ENCODE measurements at regions not wholly inside any gene's neighbourhood (a gene's known extent, or its start where the extent isn't known, plus 50 kb on each side); places are given as distances from the start of the nearest gene placed in this dataset.

DNA sequence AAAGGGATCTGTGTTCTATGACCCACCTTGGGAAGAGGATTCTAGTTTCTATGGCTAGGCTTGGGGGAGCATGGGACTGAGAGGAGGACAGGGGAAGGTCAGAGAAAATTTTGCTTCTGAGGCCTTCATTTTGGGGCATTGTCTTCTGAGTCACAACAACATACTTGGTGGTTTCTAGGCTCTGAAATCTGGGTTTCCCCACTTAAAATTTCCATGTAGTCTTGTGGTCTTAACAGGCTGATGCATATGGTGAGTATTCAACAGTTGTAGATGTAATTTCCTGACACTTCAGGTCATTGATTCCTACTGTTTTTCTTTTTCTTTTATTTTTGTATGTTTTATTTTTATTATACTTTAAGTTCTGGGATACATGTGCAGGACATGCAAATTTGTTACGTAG, 88.5 kb downstream of the ANKRD7 start:
- DNase-seq (ENCODE audit: low read depth) = no peak
- no peak overlapping the region for H3K4me3 ChIP-seq (ENCODE audit: low read length)
- TF ChIP-seq, protein P1, sequence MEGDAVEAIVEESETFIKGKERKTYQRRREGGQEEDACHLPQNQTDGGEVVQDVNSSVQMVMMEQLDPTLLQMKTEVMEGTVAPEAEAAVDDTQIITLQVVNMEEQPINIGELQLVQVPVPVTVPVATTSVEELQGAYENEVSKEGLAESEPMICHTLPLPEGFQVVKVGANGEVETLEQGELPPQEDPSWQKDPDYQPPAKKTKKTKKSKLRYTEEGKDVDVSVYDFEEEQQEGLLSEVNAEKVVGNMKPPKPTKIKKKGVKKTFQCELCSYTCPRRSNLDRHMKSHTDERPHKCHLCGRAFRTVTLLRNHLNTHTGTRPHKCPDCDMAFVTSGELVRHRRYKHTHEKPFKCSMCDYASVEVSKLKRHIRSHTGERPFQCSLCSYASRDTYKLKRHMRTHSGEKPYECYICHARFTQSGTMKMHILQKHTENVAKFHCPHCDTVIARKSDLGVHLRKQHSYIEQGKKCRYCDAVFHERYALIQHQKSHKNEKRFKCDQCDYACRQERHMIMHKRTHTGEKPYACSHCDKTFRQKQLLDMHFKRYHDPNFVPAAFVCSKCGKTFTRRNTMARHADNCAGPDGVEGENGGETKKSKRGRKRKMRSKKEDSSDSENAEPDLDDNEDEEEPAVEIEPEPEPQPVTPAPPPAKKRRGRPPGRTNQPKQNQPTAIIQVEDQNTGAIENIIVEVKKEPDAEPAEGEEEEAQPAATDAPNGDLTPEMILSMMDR (conservative IDR thresholded peaks at IDR 0.05; ENCODE audit: low read depth, low read length) = no peak

DNA sequence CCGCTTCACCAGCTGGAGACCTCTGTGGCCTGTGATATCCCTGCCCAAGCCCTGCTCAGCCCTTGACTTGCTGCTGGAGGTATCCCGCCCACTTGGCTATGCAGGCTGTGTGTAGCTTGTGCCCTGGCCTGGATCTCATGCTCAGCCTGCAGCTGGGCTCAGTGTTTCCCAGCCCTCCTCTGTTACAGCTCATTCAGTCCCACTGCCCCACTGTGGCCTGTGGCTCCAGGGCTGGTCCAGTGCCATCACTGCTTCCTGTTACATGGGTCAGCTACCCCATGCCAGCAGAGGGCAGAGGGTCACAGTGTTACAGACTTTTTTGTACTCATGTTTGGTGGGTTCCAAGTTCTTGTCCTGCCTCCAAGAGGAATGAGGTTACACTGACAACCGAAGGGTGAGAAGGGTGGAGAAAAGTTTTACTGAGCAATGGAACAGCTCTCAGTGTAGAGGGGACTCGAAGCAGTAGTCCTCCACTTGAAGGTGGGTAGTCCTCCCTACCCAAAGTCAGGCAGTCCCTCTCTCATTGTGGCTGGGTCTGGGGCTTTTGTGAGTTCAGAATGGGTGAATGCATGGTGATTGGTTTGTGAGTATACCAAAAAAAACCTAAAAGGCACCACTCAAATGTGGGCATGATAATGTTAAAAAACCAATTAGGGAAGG, 100.4 kb downstream of the ANKRD7 start:
- no peak for DNase-seq (ENCODE audit: low read depth)
- TF ChIP-seq, protein P1 (conservative IDR thresholded peaks at IDR 0.05; ENCODE audit: low read depth, low read length) = no peak
- no peak overlapping the region for H3K4me3 ChIP-seq (ENCODE audit: low read length)

- TF ChIP-seq, protein P1 (conservative IDR thresholded peaks at IDR 0.05; ENCODE audit: low read depth, low read length) = no peak
- H3K4me3 ChIP-seq (ENCODE audit: low read length) = no peak overlapping the region
- no peak for DNase-seq (ENCODE audit: low read depth)
Observed at GRCh38 chr7:118325450-118325808, 100.9 kb downstream of the ANKRD7 start.

DNA sequence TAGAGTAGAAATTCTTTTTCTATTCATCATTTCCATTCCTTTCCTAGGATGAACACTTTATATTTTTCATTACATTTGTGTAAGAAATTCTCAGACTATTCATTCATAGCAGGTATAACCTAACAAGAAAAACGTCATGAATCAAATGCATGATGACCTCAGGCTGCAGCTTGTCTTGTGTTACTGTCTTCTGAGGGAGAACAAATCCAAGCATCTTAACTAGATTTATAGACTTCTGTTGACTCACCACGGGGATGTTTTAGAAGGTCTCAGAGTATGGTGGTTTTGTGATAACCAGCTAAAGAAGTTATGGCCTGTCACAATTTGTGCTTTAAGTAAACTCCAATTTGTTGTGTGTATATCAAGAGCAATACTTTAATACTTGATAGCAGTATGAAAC, 102.7 kb downstream of the ANKRD7 start:
- no peak for DNase-seq (ENCODE audit: low read depth)

GRCh38 chr7:118328505-118329211, 104.2 kb downstream of the ANKRD7 start:
- H3K4me3 ChIP-seq (ENCODE audit: low read length) = no peak overlapping the region
- DNase-seq (ENCODE audit: low read depth) = no peak
- TF ChIP-seq, protein P1 (conservative IDR thresholded peaks at IDR 0.05; ENCODE audit: low read depth, low read length) = no peak

More for the DNA sequence above, 102.7 kb downstream of the ANKRD7 start:
- no peak overlapping the region for H3K4me3 ChIP-seq (ENCODE audit: low read length)
- TF ChIP-seq, protein P1 (conservative IDR thresholded peaks at IDR 0.05; ENCODE audit: low read depth, low read length) = no peak

DNA sequence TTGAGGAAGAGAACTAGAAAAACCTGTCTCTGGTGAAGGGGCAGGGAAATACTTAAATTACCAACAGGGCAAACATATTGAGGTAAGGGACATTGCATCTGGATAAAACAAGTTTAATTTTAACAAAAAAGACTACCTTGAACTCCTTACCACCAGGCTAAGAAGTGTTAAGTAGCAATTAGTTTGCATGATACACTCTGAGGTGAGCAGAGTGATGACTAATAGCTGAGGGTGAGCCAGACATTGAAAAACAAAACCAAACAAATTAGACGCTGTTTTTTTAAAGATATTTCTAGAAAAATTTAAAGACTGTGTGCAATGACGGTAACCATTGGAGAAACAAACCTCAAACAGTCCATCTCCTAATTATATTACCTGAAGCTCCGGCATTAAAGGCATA, 105.9 kb downstream of the ANKRD7 start:
- TF ChIP-seq, protein P1 (conservative IDR thresholded peaks at IDR 0.05; ENCODE audit: low read depth, low read length) = no peak
- H3K4me3 ChIP-seq (ENCODE audit: low read length) = no peak overlapping the region
- peak; percentile 16 for DNase-seq (ENCODE audit: low read depth)

DNA sequence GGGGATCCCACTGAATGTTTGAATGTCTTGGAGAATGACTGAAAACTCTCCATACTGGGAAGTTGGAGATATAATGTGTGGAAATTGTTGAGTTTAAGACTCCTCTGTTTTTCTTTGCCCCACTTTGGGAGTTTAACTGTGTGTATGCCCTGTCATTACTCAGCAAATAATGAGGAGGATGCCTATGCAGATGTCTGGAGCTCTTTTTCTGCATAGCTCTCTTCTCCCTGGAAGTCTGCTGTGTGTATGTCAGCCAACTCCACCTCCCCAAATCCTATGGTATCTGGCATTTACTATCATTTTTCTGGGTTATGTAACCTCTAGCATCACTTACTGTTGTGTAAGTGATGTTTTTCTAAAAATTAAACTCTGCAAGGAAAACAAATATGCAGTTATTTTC, 122.2 kb downstream of the ANKRD7 start:
- H3K4me3 ChIP-seq (ENCODE audit: low read length) = no peak overlapping the region
- no peak for DNase-seq (ENCODE audit: low read depth)
- TF ChIP-seq, protein P1 (conservative IDR thresholded peaks at IDR 0.05; ENCODE audit: low read depth, low read length) = no peak

Data from retinal pigment epithelial cell (primary cell).